HUDEP-2 (cell line): ENCODE measurements at regions not wholly inside any gene's neighbourhood (a gene's known extent, or its start where the extent isn't known, plus 50 kb on each side); places are given as distances from the start of the nearest gene placed in this dataset.

Experiments used
- DNase-seq, 76 experiments: peaks; one replicate each; lab custom pipeline; 2025; ENCODE audit not compliant: unreplicated experiment in 76 of 76; lab: John Stamatoyannopoulos, UW

DNA sequence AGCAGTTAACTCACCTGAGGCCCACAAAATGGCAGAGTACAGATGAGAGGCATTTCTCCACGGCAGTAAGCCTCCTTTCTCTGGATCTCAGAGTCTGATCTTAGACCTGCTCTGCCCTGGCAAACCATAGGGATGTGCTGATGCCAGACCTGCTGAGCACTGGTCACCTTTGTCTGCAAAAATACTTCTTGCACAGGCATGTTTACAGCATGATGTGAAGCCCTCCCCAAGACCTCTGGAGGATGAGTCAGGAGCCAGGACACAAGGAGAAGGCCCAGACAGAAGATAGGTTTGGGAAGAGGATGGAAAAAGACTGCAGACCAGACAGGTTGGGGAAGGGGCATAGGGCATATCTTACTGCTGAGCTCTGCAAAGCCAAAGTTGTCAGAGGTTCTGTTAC is 426.6 kb downstream of the PMP22 start:
- no peak for DNase-seq

DNA sequence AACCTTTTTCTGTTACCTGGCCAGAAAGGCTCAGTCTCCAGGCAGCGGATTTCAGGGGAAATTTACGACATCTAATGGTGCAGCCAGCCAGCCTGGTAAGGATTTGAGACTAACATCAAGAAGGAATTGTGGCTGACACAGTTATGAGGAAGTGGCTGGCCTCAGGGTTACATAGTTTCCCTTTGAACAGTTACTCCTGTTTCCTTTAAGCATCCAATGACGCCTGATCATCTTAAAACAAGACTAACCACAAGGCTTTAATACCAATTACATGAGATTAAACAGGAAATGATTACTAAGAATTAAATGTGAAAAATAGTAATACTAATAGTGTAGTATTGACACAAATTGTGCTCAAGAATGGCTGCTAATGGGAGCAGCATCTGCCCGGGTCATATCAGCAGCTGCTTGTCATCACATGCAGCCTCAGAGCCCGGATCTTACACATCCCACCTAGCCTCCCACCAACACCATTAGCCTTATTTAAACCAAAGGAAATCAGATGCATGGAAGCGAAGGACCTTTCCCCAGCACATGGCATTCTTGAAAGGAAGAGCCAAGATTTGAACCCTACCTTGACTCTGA is 431.8 kb downstream of the PMP22 start:
- no peak for DNase-seq

DNA sequence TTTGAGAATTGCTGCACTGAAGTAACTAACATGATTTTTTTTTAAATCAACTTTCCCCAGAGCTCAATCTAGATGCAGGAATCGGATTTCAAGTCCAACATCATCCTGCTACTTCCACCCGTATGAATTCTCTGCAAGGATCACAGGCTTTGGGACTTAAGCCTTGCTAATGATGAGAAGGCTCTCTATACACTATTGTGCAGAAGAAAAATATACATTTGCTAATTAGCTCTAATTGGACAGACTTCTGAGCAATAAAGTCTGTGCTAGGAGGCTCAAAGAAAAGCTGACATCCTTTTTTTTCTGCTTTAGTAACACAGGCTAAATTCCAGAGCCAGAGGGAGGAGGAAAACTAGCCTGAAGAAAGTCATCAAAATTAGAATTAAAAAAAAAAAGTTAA is 433.6 kb downstream of the PMP22 start:
- DNase-seq: no peak

DNA sequence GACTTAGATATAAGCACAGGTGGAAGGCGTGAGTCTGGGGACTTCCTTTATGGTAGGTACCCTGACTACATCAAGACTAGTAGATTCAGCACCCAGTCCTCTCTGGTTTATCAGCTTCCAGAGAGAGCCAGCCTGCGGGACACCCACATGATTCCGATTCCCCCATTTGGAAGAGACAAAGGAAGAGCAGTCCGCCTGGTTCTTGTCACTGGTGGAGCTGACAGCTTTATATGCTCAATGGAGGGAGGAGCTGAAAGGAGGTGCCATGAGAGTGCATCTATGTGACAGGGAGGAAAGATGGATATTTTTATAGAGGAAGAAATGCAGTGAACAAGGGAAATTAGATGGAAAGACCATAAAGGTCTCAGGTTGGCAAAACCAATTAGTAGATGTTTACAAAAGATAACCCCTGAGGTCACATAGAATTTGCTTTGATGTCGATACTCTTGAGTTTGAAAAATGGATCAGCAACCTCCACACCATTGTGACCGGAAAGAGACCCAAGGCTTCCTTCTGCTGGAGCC is 437.7 kb downstream of the PMP22 start:
- DNase-seq: no peak

DNA sequence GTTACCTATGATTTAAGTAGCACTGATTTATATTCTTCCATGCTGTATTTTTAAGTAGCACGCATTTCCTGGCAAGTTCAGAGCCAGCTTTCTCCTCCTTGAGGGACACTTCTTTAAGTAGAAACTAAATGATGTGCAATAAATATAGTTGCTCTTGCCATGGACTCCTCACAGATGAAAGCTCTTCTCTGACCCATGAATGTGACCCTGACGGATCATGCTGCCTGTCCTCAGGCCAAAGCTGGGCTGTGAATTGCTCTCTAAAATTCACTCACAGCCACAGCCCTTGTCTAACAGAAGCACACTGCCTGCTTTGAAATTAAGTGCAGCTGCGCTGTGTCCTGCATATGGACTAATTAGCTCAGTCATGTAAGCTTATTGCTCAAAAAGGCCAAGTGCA is 438.8 kb downstream of the PMP22 start:
- no peak for DNase-seq

DNA sequence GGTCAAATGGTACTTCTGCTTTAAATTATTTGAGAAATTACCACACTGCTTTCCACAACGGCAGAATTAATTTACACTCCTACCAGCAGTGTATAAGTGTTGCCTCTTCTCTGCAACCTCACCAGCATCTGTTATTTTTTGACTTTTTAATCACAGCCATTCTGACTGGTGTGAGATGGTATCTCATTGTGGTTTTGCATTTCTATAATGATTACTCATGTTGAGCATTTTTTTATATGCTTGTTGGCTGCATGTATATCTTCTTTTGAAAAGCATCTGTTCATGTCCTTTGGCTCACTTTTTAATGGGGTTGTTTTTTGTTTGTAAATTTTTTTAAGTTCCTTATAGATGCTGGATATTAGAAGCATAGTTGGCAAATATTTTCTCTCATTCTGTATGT is 446.7 kb downstream of the PMP22 start:
- no peak for DNase-seq

DNA sequence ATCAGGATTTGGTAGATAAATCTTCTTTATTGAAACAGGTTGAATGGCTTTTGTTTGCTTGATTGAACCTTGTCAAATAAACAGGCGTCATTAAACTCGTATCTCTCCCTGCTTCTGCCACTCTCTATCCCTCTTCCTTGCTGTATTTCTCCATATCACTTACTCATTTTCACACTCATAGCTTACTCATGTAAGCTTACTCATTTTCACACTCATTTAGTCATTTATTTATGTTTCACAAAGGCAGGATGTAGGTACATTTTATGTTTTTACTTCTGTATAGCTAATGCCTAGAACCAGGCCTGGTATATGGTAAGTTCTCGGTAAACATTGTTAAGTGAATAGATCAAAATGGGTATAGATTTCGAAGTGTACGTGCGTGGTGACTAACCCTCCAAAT is 450.0 kb downstream of the PMP22 start:
- DNase-seq: no peak

DNA sequence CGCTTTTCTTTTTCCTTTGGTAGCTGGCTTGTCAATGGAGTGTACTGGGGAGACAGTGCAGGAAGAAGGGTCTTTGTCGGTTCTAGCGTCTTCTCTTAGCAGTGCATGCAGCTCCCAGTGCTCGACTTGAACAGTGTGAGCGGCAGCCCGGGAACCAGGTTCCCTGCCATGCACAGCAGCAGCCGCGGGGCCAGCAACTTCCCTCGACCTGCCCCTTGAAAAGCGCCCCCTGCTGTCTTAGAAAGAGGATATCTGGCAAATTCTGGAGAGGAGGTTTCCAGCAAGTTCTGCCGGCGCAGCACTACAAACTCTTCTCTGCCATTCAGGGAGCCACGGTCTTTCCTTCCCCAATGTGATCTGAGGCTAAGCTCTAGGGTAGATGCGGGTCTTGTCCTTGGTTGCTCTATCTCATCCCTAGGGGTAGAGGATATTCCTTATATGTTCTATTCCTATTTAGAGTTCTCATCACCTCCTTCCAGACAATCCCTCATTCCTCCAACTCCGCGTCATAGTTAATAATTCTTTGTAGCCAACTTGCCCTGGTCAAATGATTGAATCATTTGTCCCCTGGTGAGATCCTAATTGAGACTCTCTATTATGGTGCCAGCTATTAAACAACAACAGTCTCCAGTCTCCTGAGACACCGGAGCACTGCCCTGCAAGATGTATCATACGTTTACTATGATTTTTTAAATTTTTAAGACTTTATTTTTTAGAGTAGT is 451.3 kb downstream of the PMP22 start:
- DNase-seq: peak in 20 of 76 experiments; percentile 0 to 50 (median 8)

DNA sequence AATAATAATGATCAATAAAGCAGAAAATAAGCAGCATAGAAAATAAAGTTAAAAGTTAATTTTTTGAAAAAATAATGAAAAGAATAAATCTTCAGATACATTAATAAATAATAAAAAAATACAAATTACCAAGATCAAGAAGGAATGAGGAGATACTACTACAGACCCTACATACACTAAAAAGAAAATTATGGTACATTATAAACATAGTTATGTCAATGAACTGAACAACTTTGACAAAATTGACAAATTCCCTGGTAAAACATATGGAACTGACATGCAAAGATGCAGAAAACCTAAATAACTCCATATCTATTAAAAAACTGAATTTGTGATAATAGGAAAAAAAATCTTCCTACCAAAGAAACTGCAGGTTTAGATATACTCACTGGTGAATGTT is 456.7 kb downstream of the PMP22 start:
- DNase-seq: no peak

DNA sequence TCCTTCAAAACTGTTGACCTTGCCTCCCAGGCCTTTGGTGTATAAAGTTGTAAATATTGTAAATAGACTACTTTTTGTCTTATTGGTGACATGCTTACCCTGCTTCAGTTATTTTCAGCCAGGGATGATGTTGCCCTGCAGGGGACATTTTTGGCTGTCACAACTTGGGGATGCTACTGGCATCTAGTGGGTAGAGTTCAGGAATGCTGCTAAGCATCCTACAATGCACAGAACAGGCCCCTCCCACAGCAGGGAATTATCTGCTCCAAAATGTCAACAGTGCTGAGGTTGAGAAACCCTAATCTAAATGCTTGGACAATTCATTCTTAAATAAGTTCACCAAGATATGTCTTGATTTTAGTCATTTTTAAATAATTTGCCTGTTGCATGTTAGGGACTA is 459.8 kb downstream of the PMP22 start:
- no peak for DNase-seq

DNA sequence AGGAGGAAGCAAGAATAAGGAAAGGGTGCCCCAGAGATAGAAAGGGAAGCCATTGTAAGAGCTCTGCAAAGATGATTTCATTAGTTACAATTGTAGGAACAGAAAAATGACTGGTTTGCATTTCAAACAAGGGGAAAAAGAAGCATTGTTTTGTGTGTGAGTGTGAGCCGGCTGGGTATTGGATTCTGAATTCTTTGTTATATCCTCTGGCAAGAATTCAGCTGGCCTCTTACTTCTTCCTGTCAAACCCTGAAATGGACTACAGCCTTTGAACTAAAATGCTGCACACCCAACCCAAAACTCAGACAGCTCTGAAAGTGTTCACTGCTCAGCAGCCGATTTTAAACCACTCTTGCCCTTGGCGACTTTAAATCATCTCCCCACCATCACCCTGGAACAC is 461.3 kb downstream of the PMP22 start:
- no peak for DNase-seq

DNA sequence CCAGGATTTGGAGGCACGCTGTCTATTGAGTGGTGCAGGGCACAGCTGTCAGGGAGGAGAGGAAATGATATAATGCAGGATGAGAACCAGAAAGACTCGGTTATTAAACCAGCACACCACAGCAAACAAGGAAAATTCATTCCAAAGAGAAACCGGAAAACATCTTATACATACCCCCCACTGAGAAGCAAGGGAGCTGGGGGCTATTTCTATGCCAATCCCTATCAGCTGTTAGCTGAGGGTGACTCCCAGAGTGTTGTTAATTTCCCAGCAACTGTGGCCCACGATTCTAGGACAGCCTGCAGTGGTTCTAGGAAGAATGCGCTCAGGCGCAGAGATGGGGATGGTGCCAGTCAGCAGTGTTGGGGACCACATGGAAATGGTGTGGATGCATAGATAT is 467.3 kb downstream of the PMP22 start:
- DNase-seq: no peak

DNA sequence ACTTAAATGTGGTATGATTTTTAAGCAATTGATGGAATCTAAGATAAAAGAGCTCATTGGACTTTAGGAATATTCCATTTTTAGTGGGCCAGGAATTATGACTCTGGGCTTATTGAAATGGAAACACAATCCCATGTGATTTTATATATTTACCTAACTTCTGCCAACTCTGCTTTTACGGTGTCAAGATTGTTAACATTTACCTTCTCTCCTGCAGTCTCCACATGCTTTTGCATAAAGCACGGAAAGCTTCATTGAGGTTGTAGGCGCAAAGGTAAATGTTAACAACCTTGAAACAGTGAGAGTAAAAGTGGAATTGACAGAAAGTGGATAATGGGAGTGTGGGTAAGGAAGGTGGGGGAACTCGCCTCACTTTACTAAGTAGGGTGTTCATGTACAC is 468.1 kb downstream of the PMP22 start:
- no peak for DNase-seq

DNA sequence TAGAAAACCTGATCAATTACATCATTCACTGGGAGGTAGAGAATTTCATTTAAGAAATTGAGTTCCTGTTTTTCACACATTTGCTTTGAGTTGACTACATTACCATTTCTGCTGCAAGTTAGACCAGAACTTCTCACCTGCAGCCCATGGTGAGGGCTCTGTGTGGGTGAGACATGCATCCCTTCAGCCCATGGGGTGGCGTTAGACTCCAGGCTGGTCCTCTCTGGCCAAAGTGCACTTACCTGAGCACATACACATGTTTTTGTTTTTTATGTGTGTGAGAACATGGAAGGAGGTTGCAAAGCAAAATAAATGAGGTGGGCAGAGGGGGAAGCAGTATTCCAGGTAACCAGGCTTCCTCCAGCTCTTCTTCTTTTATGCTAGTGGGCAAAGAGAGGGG is 470.2 kb downstream of the PMP22 start:
- DNase-seq: no peak

DNA sequence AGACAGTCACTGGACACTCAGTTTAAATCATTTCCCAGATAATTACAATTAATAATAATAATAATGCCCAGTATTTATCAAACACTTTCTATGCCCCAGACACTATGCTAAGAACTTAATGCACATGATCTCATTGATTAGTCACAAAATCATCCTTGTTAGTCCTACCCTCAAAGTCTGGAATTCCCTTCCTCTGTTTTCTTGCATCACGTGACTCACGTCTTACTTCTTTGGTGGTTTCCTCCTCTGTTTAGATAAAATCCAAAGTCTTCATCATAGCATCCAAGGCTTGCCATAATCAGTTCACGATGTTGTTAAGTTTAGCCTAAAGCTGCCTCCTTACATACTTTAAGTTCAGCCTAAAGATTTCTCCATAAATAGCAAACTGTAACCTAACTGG is 471.9 kb downstream of the PMP22 start:
- DNase-seq: no peak

DNA sequence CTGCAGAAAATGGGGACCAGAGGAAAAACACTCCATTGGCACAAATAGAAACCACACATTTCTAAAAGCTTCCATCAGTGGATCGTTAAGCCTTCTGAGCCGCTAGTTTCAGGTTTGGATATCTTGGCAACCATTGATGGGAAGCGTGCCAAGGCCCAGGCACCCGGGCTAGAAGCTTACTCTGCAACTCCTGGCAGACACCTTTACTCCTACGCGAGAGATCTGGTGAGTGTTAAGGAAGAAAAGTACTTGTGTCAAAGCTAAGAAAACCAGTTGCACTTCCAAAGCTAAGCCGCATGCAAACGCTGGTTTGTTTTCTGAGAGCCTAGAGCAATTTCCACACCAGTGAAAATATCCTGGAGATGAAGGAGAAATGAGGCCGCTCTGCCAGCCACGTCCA is 472.4 kb downstream of the PMP22 start:
- DNase-seq: no peak

DNA sequence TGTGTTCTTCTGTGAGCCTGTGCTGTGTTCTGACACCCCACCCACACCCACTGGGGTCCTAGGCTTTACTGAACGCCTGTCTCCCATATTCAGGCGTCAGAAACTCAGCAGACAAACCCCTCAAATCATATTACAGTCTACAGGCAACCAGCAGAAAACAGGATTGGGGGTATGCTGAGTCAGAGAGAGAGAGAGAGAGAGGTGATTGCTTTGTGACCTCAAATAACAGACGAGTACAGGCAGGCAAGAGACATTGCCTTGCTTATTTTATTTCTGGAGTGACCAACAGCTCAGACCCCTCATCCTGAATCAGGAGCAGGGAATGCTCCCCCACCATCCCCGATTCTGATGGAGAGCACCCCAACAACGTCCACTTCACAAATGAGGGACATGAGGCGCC is 473.9 kb downstream of the PMP22 start:
- DNase-seq: no peak

DNA sequence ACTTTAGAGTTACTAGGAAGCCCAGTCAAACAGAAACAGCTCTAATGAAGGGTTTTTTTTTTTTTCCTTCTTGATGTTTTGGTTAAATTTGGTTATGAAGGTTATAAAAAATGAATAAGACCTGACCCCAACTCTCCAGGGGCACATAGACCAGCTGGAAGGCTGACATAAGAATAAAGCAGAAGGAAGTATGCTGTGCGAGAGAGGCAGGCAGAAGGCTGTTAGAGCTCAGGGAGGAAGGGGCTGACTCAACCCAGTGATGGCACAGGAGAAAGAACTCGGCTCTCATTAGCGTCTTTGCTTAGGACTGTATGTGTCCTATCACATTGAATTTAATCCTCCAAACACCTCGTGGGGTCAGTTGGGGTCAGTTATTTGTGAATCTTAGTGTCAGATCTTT is 474.6 kb downstream of the PMP22 start:
- DNase-seq: no peak

DNA sequence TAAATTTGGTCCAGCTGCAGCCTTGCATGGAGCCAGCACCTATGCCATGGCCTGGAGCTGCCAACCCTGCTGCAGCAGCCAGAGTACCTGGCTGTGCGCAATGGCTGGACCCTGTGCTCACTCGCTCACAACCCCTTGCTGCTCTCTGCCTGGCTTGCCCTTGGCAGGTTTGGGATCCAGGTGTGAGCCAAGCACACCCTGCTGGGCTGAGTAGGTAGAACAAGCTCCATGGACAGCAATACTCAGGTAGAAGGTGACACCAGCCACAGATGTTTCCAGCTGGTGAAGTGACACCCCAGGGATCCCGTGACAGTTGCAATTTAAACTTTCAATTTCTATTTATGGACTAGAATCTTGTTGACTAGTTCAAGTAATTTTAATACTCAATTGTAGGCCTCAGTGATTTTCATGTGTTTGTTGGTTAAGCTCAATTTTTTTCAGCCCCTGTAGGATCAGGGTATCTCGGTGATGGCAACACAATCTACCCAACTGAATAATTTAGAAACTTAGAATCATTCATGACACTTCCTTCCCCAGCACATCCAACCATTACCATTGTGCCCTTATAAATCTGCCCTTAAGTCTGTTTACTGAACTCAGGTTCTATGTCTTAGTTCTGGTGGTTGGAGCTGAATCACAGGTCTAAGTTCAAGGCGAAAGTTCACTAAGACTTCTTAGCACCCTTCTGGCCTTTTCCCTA is 480.0 kb downstream of the PMP22 start:
- no peak for DNase-seq

DNA sequence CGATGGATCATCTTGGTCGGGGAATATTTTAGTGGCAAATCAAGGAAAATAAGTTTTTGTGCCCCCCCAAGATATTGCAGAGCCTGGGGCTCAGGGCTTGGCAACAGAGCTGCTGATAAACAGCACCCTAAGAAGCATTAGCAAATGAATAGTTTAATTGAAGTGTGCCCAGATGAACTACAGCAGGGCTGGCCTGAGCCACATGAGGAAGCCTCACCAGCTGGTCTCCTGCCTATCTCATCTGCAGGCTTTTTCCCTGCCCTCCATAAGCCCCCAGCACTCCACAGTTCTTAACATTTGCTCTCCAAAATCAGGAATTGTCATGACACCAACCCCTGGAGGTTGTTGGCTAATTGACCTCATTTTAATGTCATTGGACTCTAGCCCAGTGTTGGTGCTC is 480.2 kb downstream of the HS3ST3B1 start:
- DNase-seq: no peak

DNA sequence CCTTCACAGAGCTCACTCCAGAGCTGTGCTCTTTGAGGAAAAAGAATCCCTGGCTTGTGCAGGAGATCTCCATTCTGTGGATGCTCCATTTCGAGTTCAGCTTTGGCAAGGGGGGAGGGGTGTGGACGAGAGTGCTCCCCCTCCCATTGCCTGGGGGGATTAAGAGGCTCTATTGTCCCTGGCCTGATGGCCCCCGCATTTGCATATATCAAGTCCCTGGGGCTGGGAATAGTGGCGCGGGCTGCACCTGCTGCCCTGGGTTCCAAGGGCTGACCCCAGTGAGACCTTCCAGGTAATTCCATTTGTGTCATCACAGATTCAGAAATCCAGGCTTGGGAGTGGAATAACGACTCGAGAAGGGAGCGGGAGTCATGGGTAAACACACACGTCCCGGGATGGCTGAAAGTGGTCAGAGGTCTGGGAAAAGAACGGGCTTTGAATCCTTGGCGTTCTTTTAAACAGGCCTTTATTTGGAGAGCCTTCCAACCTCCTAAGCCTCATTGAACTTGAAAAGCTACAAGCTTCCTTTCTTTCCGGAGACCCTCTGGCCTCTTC is 479.3 kb downstream of the HS3ST3B1 start:
- no peak for DNase-seq

DNA sequence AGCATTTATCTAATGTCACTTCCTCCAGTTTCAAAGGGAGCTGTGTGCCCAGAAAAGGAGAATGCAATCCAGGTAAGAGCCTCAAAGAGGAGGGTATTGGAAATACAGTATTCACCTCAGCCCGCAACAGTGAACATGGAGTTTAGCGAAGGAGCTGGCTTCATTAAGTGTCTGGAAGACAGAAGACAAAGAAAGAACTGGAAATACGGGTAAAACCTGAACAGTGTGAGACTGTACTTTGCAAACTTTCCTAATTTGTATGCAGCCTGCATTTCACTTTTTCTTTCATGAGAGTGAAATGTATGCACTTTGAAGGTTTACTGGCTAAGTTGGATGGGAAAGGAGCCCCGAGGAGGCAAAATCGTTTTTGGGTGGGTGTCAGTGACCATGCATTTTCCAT is 478.4 kb downstream of the HS3ST3B1 start:
- DNase-seq: no peak
